Lung (tissue), 11 donors: ENCODE measurements at regions not wholly inside any gene's neighbourhood (a gene's known extent, or its start where the extent isn't known, plus 50 kb on each side); places are given as distances from the start of the nearest gene placed in this dataset.

ENCODE experiments used
- ATAC-seq: fragments of 200-7000 bp; cut with Tn5 transposase; one replicate; pipeline ENCODE4 v1.9.1; 2020; ENCODE audit warnings: moderate number of reproducible peaks; ENCODE audit not compliant: insufficient read depth, low FRiP score
- DNase-seq, 3 donors: peaks; one replicate each; pipeline ENCODE4 v3.0.0-alpha.2; 2013 to 2017
- H3K27ac ChIP-seq, 2 donors: one replicate each; pipeline ENCODE4 v1.5.1; 2013; ENCODE audit warnings: mild to moderate bottlenecking in 2 of 2, moderate library complexity in 2 of 2, control low read depth in 1 of 2, inconsistent platforms in 1 of 2, low read depth in 1 of 2, low read length in 1 of 2
- H3K27me3 ChIP-seq, 3 donors: one replicate each; pipeline ENCODE4 v1.5.1; 2013; ENCODE audit warnings: low read length in 2 of 3; ENCODE audit not compliant: control insufficient read depth in 3 of 3, insufficient read depth in 3 of 3
- H3K36me3 ChIP-seq, 4 donors: one replicate each; pipeline ENCODE4 v1.5.1; 2013; ENCODE audit warnings: low read length in 4 of 4, mild to moderate bottlenecking in 1 of 4, moderate library complexity in 1 of 4; ENCODE audit not compliant: control insufficient read depth in 4 of 4, insufficient read depth in 4 of 4
- H3K4me1 ChIP-seq, 5 donors: one replicate each; pipeline ENCODE4 v1.5.1; 2013; ENCODE audit warnings: low read length in 5 of 5, mild to moderate bottlenecking in 2 of 5, moderate library complexity in 1 of 5; ENCODE audit not compliant: control insufficient read depth in 5 of 5, insufficient read depth in 5 of 5
- H3K4me3 ChIP-seq: one replicate; pipeline ENCODE4 v1.5.1; 2013; ENCODE audit warnings: mild to moderate bottlenecking, control low read depth, moderate library complexity
- H3K9ac ChIP-seq, 2 donors: one replicate each; pipeline ENCODE4 v1.5.1; 2013; ENCODE audit warnings: low read length in 2 of 2, control low read depth in 1 of 2; ENCODE audit not compliant: insufficient read depth in 1 of 2
- H3K9me3 ChIP-seq, 4 donors: one replicate each; pipeline ENCODE4 v1.5.1; 2013; ENCODE audit warnings: low read length in 3 of 4, mild to moderate bottlenecking in 1 of 4, moderate library complexity in 1 of 4; ENCODE audit not compliant: control insufficient read depth in 4 of 4, insufficient read depth in 3 of 4
- CTCF ChIP-seq: IDR thresholded peaks from 2 replicates; pipeline ENCODE4 v1.5.1; 2012; ENCODE audit warnings: mild to moderate bottlenecking; ENCODE audit errors: control extremely low read depth, extremely low read depth
- WGBS, 2 donors: extraction: QIAGEN DNeasy Blood & Tissue Kit; methylation state at CpG; one replicate each; pipeline ENCODE4 v1.1.7; 2013; 5-methylcytosine and 5-hydroxymethylcytosine counted together
- donor health status: control.
- donor health status: control.
- donor health status: Bipolar disorder and iron deficiency.
- donor health status: healthy.
- donor health status: DM: yes; HTN: yes; CAD: no.

DNA sequence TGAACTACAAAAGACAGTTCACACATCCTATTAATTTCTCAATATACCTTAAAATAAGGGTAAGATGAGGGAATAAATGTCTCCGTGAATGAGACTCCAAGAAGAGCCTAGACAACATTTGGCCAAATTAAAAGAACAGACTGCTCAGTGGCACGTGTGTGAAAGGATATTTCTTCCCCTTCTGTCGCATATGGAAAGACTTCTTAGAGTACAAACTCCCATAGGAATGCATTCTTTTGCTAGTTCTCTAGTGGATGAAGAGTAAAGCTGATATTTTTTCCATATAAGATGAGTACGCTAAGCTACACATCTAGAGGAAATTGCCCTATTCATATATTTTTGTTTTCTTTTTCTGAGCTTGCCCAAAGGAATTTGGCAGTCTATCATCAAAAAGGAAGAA is 710.0 kb upstream of the ID2 start:
- no peaks in the 10 kb centered on the region for H3K9me3 ChIP-seq
- ATAC-seq = no peak
- no peak for TF ChIP-seq CTCF
- no peaks in the 10 kb centered on the region for H3K36me3 ChIP-seq
- no peak overlapping the region for H3K9ac ChIP-seq
- no peak overlapping the region for H3K4me3 ChIP-seq
- no peaks in the 10 kb centered on the region for H3K27me3 ChIP-seq
- H3K27ac ChIP-seq = no peak overlapping the region
- H3K4me1 ChIP-seq = peaks cover 0 to 29% (median 6%) of the 10 kb centered on the region in 5 donors
- 90 to 93% methylated on average over 4 of the region's 4 CpGs for WGBS, 2 donors
- DNase-seq = no peak

DNA sequence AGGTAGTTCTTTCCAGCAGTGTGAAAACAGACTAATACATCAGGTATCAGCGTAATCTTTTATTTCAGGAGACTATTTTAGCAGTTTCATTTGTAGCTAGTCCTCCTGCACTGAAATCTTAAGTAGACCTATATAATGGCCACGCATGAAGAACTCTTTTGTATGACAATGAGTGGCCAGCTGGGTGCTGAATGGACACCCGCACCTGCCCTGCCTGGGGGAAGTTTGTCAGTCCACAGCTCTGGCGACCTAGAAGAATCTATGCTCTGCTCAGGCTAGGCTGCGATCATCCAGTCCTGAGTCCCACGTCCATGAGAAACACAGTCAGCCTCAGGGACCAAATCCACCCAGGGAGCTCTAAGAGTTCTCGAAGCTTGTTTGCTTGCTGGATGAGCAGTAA is 709.2 kb upstream of the ID2 start:
- no peak for ATAC-seq
- H3K4me1 ChIP-seq = peaks cover 0 to 35% (median 9%) of the 10 kb centered on the region in 5 donors
- TF ChIP-seq CTCF = no peak
- no peaks in the 10 kb centered on the region for H3K9me3 ChIP-seq
- no peaks in the 10 kb centered on the region for H3K27me3 ChIP-seq
- no peak overlapping the region for H3K27ac ChIP-seq
- H3K9ac ChIP-seq = no peak overlapping the region
- 90 to 97% methylated on average over 7 of the region's 7 CpGs for WGBS, 2 donors
- no peak for DNase-seq
- H3K36me3 ChIP-seq = no peaks in the 10 kb centered on the region
- H3K4me3 ChIP-seq = no peak overlapping the region

DNA sequence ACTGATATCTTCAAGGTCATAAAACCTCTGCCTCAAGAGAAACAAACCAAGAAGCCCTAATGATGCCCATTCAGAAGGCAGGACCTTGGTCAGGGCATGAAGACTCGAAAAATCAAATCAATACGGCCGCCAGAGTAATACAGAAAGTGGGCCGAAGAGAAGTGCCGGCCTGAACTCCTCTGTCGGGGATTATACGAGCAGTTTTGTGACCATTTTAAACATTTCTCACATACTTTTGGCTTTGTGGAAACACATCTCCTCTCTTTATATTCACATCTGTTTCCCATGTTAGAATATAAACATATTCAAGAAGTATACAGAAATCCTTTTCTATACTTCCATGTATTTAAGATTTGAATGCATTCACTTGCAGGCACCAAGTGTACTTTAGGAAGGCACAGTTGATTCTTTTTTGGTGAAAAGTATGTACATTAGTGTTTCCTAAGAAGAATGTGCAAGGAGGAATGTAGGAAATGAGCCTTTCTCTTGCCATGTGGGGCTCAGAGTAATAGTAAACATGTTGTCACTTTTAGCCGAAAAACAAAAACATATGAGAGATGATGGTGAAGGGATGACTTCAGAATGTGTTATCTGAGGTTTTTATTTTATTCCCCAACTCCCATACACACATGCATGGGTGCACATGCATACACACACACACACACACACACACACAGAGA is 707.9 kb upstream of the ID2 start:
- 89 to 90% methylated on average over 8 of the region's 8 CpGs for WGBS, 2 donors
- Histone ChIP-seq H3K27me3 (no peaks in the 10 kb centered on the region), H3K4me1 (peaks cover 0 to 44% (median 9%) of the 10 kb centered on the region in 5 donors), H3K9me3 (no peaks in the 10 kb centered on the region), H3K4me3 (no peak overlapping the region), H3K9ac (no peak overlapping the region), H3K27ac (no peak overlapping the region), H3K36me3 (no peaks in the 10 kb centered on the region)
- ATAC-seq (no peak), DNase-seq (no peak)
- no peak for TF ChIP-seq CTCF

GRCh38 chr2:7974936-7975335 is 706.9 kb upstream of the ID2 start:
- ATAC-seq = no peak
- Histone ChIP-seq H3K4me1 (peaks cover 0 to 36% (median 9%) of the 10 kb centered on the region in 5 donors), H3K36me3 (no peaks in the 10 kb centered on the region), H3K27ac (no peak overlapping the region), H3K27me3 (no peaks in the 10 kb centered on the region), H3K9ac (no peak overlapping the region), H3K4me3 (no peak overlapping the region), H3K9me3 (no peaks in the 10 kb centered on the region)
- no peak for DNase-seq
- TF ChIP-seq CTCF = no peak
- WGBS, 2 donors = 91 to 98% methylated on average over 5 of the region's 5 CpGs
